ENCODE measurements at regions not wholly inside any gene's neighbourhood (a gene's known extent, or its start where the extent isn't known, plus 50 kb on each side); places are given as distances from the start of the nearest gene placed in this dataset.

- Histone ChIP-seq H3K4me1 (ENCODE audit: control insufficient read depth, insufficient read depth, low read length) (no peaks in the 10 kb centered on the region), H3K9me3 (ENCODE audit: control insufficient read depth, low read length) (no peaks in the 10 kb centered on the region), H3K4me3 (ENCODE audit: low read length) (no peak overlapping the region), H3K9ac (ENCODE audit: extremely low read depth, low read length, poor library complexity, severe bottlenecking) (no peak overlapping the region), H3K36me3 (ENCODE audit: control insufficient read depth, insufficient read depth, low read length) (no peaks in the 10 kb centered on the region), H3K27me3 (ENCODE audit: control insufficient read depth, insufficient read depth, low read length, poor library complexity, severe bottlenecking) (no peaks in the 10 kb centered on the region), H3K27ac (ENCODE audit: low read depth, low read length) (no peak overlapping the region)
- WGBS, 2 experiments (ENCODE audit: insufficient coverage in 1 of 2, insufficient read length in 1 of 2), result 83 to 84% methylated on average over 1 to 2 of the region's 2 CpGs
- Mint-ChIP-seq H3K36me3 (ENCODE audit: low read depth) (no peaks in the 10 kb centered on the region), H3K9me3 (peaks cover 2% of the 10 kb centered on the region), H3K27ac (no peak overlapping the region), H3K27me3 (ENCODE audit: insufficient read depth) (no peaks in the 10 kb centered on the region), H3K4me1 (no peaks in the 10 kb centered on the region), H3K4me3 (no peak overlapping the region)
- TF ChIP-seq CTCF (conservative IDR thresholded peaks at IDR 0.05), result no peak
- no peak for DNase-seq
These were observed 332.9 kb upstream of the PRKCQ start for GRCh38 chr10:6912929-6913328.

GRCh38 chr10:6912424-6912823, 332.3 kb upstream of the PRKCQ start:
- Mint-ChIP-seq H3K4me3 (no peak overlapping the region), H3K9me3 (peaks cover 4% of the 10 kb centered on the region), H3K36me3 (ENCODE audit: low read depth) (no peaks in the 10 kb centered on the region), H3K27me3 (ENCODE audit: insufficient read depth) (no peaks in the 10 kb centered on the region), H3K27ac (no peak overlapping the region), H3K4me1 (no peaks in the 10 kb centered on the region)
- Histone ChIP-seq H3K4me1 (ENCODE audit: control insufficient read depth, insufficient read depth, low read length) (no peaks in the 10 kb centered on the region), H3K4me3 (ENCODE audit: low read length) (no peak overlapping the region), H3K9ac (ENCODE audit: extremely low read depth, low read length, poor library complexity, severe bottlenecking) (no peak overlapping the region), H3K27me3 (ENCODE audit: control insufficient read depth, insufficient read depth, low read length, poor library complexity, severe bottlenecking) (no peaks in the 10 kb centered on the region), H3K27ac (ENCODE audit: low read depth, low read length) (no peak overlapping the region), H3K36me3 (ENCODE audit: control insufficient read depth, insufficient read depth, low read length) (no peaks in the 10 kb centered on the region), H3K9me3 (ENCODE audit: control insufficient read depth, low read length) (no peaks in the 10 kb centered on the region)
- 70 to 100% methylated on average over 1 to 4 of the region's 5 CpGs for WGBS, 2 experiments (ENCODE audit: insufficient coverage in 1 of 2, insufficient read length in 1 of 2)
- no peak for TF ChIP-seq CTCF (conservative IDR thresholded peaks at IDR 0.05)
- no peak for DNase-seq

GRCh38 chr10:6912021-6912420, 331.9 kb upstream of the PRKCQ start:
- no peaks in the 10 kb centered on the region for H3K27me3 ChIP-seq (ENCODE audit: control insufficient read depth, insufficient read depth, low read length, poor library complexity, severe bottlenecking)
- Mint-ChIP-seq H3K4me1 (no peaks in the 10 kb centered on the region), H3K27ac (no peak overlapping the region), H3K27me3 (ENCODE audit: insufficient read depth) (no peaks in the 10 kb centered on the region), H3K4me3 (no peak overlapping the region), H3K36me3 (ENCODE audit: low read depth) (no peaks in the 10 kb centered on the region), H3K9me3 (peaks cover 4% of the 10 kb centered on the region)
- no peak overlapping the region for H3K27ac ChIP-seq (ENCODE audit: low read depth, low read length)
- H3K9ac ChIP-seq (ENCODE audit: extremely low read depth, low read length, poor library complexity, severe bottlenecking), result no peak overlapping the region
- H3K4me3 ChIP-seq (ENCODE audit: low read length), result no peak overlapping the region
- TF ChIP-seq CTCF (conservative IDR thresholded peaks at IDR 0.05), result no peak
- no peaks in the 10 kb centered on the region for H3K9me3 ChIP-seq (ENCODE audit: control insufficient read depth, low read length)
- no peaks in the 10 kb centered on the region for H3K4me1 ChIP-seq (ENCODE audit: control insufficient read depth, insufficient read depth, low read length)
- H3K36me3 ChIP-seq (ENCODE audit: control insufficient read depth, insufficient read depth, low read length), result no peaks in the 10 kb centered on the region
- 94 to 100% methylated on average over 2 of the region's 2 CpGs for WGBS, 2 experiments (ENCODE audit: insufficient coverage in 1 of 2, insufficient read length in 1 of 2)
- DNase-seq, result no peak

Measured in endodermal cell (in vitro differentiated cells).